ENCODE measurements at regions not wholly inside any gene's neighbourhood (a gene's known extent, or its start where the extent isn't known, plus 50 kb on each side); places are given as distances from the start of the nearest gene placed in this dataset.

GRCh38 chr12:98085046-98085755 is 430.2 kb upstream of the TMPO start:
- TF ChIP-seq CTCF (optimal IDR thresholded peaks at IDR 0.05 in 1 of 3, IDR thresholded peaks at IDR 0.05 in 1 of 3, conservative IDR thresholded peaks at IDR 0.05 in 1 of 3; ENCODE audit: extremely low read depth in 1 of 3, insufficient read depth in 2 of 3, low read length in 3 of 3) = no peak
- TF ChIP-seq EZH2 (IDR thresholded peaks at IDR 0.05; ENCODE audit: low read length) = no peak

Measured in keratinocyte (primary cell).